ENCODE measurements at regions not wholly inside any gene's neighbourhood (a gene's known extent, or its start where the extent isn't known, plus 50 kb on each side); places are given as distances from the start of the nearest gene placed in this dataset.

DNA sequence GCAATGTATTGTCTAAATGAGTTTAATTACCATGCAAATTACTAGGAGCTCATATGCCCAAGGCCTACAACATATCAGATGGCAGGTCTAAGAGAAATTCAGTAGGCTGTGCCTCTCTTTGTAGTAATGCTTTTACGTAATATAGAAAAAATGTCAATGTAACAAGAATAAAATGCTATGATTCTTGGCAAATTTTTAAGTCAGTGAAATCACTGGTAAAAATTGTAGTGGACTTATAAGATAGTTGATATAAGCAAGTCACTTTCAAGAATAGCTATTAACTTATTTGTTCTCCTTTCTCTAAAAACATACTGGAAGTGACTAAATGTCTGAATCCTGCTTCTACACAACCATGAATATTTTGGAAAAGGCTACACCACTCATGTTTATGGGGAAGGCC lies 707.8 kb downstream of the TUSC7 start:
- DNase-seq: no peak

DNA sequence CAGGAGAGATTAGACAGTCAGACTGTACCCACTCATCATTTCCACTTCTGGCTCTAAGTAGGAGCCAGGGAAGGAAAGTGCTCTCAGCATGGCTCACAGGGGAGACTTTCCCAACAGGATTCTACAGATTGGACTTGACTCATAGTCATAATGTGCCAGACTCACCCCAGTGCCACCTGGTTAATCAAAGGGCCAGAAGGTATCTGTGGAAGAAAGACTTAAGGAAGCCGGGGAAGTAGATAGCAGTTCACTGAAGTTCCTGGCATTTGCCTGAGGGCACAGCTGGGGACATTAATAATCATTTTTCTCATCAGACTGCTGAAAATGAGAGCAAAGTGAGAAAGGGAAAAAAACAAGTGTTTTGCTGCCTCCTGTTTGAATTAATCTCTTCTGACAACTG lies 717.5 kb downstream of the TUSC7 start:
- DNase-seq: no peak

DNA sequence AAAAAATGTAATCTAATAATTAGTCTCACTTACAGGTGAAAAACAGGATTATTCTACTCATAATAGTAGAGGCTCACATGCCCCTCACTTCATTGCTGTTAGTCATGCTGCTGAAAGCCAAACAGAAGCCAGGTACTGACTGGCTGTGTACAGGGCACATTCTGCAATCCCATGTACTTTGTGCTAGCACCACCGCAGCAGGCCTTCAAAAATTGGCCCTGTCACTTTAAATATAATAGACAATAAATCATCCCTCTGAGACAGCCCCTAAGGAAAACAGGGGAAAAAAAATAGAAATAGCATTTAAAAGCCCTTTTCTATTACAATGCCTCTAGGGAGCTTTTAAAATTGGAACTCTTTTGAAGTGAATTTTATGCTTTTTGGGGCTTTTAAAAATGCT lies 723.8 kb downstream of the TUSC7 start:
- no peak for DNase-seq

DNA sequence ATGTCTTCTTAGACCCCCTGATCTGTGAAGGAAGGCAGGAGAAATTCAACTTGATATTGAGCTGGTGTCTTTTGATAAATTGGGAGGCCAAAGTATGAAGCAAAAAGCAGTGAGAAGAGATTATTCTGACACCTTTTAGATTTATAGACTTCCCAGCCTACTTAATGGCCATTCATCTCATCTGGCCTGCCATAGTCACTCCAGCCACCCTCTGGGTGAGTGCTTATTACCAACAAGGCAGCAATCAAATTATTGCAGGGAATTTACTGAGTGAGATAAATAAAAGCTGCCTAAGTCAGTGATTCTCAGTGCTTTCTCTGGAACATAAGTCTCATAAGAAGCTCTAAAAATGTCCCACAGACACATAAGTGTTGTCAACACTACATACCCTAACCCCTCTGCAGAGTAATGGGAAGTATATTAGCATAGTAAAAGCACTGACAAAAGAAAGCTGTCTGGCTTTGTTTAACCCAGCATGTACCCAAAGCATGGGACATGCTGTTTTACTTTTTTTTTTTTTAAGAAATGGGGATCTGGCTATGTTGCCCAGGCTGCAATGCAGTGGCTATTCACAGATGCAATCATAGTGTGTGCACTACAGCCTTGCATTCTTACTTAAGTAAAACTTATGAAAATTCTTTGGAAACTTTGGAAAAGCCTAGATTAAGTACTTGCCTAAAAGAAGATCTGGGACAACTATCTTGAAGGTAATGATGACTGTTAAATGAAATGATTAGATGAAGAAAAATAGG lies 725.3 kb downstream of the TUSC7 start:
- DNase-seq: no peak

DNA sequence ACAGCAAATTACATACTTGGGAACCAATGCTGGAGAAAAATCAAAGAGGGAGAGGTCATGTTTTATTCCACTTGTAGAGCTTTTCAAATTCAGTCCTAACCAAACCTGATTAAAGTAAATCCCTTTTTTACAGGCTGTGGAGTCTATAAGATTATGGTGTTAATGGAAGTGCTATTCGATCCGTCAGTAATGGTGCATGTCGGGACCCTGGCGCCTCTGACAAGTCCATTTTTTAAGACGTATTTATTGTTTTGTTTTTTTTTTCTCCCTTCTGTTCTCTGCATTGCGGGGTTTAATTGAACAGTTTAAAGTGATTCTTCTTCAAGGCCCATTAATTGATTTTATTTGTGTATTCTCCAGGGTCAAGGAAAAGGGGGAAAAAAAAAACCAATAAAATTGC lies 725.9 kb downstream of the TUSC7 start:
- no peak for DNase-seq

DNA sequence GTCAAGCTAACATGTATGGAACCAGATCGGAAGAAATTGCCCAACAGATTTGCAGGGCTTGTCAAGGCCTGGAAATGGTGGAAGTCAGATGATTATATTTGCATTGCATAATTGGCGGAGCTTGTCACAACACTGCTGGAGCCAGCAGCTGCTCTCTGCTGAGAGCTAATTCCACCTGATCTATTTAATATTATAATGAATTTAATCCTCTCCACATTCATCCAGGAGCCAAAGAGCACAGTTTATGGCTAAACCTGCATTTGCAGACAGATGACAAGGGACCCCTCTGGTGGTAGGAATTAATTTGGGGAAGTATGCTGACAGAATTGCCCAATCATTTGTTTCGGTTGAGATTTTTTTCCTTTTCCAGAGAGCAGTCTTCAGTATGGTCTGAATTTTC lies 730.2 kb downstream of the TUSC7 start:
- DNase-seq: peak; percentile 99

DNA sequence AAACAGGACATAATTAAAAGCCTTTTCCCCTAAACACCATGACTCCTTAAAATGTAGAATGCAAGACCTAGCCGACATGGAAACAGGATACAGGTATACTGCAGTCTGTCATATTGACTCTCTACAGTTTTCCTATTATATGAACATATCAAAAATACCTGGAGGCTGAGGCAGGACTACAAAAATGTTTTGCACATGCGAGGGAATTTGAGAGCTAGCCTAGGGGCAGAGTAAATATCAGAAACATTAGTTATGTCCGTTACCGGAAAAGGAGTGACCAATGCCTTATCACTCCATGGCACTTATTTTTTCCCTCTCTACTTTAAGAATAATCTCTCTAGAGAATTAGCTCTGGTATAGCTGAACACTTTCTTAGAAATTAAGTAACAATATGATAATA lies 732.3 kb downstream of the TUSC7 start:
- DNase-seq: no peak

DNA sequence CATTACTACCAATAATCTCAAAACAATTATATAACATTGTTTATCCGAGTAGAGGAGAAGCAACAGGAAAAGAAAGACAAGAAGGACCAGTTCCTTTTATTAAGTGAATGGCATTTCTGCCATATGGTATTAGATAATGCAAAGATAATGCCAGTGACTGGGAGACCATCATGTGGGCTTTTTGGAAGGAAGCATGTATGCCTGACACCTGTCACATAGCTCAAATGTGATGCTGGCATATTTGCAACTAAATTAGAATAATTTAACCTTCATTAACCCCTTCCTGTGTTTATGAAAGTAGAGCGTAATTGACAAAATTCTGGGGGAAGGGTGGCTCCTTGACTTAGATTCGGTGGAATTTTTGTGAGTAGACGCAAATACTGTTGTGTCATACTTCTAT lies 733.0 kb downstream of the TUSC7 start:
- DNase-seq: no peak

DNA sequence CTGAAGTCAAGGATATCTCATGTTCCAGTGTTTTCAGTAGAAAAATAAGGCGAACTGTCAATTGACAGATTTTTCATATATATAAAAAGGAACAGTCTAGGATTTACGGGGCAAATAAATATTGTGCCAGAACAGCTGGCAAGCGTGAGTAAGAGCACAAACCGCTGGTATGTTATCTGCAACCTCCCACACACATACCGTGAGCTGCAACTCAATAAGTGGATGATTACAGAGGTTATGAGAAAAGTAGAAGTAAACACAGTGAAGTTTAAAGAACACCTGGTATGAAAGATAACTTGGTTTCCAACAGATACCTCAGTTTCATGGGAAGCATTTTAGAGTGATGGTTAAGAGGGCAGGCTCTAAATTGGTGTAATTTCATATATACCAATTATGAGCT lies 733.4 kb downstream of the TUSC7 start:
- no peak for DNase-seq

DNA sequence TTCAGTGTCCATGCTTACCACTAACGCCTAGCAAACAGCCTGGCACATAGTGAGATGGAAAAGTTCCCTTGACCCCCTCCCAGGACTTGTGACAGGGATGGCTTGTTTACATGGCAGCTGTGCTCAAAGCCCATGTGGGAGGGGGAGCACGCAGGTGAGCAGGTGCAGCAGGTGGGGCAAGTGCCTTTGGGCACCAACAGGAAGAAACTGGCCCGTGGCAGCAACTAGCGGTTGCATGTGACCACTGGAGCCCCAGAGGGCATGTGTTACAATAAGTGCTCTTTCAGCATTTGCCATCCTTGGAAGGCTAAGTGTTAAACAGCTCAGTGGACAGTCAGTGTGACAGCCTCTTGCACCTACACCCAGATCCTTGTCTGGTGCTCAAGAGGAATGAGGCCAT lies 734.6 kb downstream of the TUSC7 start:
- no peak for DNase-seq

DNA sequence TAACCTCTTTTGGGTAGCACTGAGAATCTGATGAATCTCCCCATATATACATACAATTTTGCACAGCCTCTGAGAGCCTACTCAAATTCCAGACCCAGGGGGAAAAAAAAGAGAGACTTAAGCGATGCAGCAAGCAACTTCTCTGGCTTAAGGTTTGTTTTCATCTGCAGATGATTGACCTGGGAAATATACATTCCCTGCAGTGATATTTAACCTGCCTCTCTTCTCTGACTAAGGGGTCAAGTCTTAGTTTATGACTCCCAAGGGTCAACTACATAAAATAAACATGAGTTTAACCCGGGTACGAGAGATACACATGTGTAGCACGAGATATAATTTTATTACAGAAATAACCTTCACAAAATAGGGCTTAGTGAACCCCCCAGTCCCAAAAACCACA lies 737.8 kb downstream of the TUSC7 start:
- no peak for DNase-seq

DNA sequence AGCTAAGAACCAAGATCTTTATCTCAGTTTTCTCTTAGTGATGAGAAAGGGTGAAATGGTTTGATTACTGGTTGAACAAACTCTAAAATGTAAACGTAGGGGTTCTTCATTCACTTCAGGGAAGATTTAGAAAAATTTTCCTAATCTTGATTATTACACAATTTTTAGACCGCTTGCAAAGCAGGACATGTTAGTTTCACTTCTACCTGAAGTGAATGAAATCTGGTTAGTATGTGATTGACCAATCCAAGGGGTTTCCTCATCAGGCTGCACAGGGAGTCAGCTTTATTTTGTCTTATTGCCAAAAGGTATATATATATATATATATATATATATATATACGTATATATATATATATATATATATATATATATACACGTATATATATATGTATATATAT lies 740.4 kb downstream of the TUSC7 start:
- no peak for DNase-seq

DNA sequence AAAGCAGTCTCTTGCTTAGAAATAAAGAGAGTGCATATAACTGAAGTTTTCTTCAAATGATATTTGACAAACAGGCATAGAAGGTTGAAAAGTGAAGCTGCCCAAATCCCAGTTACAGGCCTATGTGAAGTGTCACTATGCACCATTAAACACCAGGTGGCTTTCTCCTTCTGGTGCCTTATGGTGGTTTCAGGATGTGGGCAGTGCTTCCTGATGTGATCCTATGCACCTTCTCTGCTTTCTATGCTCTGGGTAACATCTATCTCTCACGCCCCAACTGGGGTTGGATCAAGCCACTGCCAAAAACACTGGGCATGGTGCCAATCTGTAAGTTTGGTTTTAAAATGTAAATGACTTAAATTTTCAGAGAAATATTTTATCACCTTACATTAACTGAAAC lies 744.7 kb downstream of the TUSC7 start:
- DNase-seq: no peak

DNA sequence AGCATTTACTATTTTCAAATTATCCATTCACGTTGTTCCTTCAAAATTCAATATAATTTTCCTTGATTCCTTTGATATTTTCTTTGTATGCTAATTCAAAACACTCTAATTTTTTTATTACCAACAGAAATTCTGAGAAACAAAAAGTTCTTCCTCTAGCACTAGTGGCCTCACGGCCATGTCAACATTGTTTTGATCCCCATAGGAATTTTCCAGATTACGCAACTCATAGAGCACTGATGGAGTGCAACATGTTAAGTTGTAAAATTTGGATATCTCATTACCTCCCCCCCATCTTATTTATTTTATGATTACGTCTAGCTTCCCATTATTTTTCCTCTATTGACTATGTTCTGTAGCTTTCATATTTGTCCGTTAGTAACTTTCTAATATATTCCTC lies 745.3 kb downstream of the TUSC7 start:
- DNase-seq: no peak

DNA sequence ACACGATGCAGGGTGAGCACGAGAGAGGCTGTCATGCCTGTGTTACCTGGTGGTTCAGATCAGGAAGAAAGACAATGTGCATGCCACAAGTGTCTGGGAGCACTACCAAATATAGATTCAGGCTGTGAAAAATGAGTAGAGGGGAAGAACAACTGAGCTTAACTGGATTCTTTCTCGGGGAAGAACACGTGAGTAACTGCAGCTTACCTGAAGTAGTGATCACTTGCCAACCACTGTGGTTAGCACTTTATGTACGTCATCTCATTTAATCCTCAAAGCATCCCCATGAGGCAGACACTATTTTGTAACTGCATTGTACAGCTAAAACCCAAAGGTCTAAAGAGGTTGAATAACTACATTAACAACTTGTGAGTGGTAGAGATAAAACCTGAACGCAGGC lies 746.2 kb downstream of the TUSC7 start:
- no peak for DNase-seq

DNA sequence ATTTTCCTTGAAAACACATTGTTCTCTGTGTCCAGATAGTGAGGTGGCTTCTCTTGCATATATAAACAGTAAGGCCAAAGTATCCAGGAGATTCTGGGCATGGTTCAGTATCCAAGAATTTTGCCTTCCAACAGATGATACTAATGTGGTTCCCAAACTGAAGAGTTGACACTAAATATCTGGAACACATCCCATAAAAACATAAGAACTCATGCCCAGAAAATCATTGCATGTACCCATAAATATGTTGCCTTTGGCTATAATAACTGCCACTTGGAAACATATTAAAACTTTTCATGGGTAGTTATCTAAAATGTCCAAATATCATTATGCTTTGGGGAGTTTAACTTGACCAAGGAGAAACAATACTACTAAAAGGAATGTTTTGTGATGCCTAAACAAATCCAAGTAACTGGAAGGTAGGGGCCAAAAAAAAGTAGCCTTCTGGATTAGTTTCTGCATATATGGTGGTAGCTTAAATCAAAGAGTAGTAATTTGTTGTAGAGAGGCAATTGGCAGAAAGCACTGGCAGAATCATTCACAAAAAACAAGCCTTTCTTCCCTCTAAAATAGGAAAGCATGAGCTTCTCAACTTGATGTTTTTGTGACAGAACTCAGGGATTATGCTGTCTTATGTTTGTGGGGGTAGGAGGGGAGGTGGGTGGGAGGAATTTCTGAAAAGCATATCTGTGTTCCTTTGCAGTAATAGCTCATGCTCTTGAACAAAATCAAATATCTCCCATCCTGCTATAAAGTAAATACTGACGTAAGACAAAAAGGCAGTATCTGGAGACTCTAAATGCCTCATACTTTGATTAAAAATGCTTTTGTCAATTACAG lies 753.9 kb downstream of the TUSC7 start:
- DNase-seq: no peak

DNA sequence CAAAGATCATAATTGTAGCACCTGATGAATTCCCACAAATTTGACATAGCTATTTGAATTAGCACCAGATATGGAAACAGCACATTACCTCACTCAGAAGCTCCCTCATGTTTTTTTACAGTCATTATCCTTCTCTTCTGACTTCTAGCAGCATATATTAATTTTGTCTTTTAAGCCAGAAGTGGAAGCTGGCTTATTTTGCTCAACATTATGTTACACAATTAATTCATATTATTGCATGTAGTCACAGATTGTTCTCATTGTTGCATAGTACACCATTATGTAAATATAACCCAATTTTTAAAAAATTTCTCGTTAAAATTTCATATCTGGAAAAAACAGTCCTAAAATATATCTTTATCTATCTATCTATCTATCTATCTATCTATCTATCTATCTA lies 762.3 kb downstream of the TUSC7 start:
- no peak for DNase-seq

DNA sequence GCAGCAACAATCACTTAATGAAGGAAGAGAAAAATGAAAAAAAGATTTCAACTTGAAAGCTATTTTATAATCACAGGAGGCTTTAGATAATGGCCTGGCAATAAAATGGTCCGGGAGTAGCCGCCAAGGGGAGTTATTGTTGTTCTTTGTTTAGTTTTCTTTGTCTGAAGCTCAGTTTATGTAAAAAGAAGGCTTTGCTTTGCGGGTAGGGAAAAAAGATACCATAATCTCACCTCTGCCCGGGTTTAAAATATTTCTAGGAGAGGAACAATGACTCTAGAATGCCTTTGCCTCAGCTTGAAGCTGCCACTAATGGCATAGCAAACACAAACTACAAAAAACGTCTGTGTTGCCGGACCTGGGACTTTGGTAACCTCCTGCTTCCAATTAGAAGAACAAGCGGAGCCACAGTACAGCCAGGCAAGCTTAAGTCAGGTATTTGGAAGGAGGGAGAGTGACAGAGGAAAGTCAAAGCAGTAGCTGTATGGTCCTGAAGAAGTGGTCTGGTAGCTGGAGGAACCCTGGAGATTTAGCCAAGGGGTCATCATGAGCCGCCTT lies 764.5 kb downstream of the TUSC7 start:
- DNase-seq: no peak

DNA sequence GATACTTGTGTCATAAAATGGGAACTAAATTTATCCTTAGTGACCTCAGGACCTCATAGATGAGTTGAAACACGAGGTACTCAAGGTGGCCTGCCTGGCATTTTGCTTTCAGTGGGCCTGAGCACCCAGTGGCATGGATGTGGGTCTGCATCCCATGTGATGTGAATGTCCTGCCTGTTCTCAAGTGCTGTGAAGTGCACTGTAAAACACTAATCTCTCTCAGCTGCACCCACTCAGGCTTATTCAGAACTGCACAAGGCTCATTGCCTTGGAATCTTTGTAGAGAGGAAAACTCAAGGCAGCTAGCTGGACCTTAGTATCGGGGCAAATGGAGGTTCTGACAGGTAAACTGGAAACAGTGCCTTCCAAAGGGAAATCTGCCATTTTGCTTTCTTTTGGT lies 767.0 kb downstream of the TUSC7 start:
- DNase-seq: no peak

DNA sequence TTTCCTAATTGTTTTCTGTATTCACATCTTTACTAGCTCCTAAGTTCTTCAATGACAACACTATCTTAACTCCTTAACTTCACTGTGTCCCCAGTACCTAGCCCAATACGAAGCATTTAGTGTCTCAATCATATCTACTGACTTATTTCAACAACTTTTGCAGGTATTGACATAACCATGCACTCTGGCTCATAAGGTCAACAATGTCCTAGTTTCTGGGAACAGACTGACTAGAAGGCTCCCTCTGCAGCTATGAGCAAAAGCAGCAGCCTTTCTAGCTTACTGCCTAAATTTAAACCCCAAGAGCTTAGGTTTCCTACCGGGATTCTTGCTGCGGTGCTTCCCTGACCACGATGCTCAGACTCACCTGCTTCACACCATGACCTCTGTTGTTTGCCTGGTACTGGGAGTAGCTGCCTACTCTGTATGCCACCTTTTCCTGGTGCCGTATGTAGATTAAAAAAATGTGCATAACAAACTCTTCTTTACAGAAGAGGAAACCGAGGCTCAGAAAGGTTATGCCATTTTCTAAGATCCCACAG lies 767.7 kb downstream of the TUSC7 start:
- no peak for DNase-seq

DNA sequence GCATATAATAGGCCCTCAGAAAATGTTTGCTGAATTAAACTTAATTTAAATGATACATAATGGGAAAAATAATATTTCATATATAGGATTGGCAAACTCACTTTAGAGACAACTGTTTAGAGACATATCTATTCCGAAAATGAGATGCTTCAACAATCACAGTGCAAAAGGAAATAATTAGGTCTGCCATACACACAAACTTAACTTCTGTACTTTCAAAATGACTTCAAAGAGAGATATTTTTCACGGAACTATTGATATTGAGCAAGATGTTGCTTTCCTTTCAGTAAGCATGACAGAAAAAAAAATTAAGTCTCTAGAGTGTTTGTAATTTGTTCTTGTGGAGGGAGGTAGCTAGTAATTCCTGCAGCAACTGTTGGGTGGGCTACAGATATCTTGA lies 769.5 kb downstream of the TUSC7 start:
- DNase-seq: no peak

DNA sequence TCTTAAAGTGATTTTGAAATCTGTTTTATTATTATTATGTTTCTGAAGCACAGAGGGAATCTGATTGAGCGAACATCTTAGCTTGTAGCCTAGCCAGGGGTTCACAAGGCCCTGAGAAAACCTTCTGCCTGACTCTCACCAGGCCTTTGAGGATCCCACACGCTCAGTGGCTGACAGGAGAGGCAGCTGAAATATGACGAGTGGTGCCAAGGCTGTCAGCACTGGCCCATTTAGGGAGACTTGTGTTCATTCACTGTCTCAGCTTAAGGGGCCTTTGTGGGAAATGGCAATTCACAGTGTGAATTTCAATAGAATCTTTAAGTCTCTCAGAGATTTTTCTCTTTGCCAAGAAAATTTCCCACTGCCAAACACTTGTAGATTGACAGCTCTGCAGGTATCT lies 770.9 kb downstream of the TUSC7 start:
- no peak for DNase-seq

DNA sequence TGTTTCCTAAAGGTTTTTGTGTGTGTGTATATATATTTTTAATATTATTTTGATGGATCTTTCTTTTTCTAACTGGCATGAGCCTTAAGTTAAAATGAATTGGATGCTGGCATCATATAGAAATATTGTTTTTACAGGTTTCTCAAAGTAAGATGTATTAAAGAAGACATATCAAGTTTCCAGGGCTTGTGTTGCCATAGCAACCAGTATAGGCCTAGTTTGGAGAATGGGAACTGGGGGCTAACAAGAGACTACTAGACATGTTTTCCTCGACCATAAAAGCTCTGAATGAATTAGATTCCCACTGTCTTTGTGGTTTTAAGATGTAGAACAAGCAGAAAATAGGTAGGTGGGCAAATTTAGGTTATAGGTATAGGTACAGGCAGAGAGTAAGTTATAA lies 771.4 kb downstream of the TUSC7 start:
- no peak for DNase-seq

DNA sequence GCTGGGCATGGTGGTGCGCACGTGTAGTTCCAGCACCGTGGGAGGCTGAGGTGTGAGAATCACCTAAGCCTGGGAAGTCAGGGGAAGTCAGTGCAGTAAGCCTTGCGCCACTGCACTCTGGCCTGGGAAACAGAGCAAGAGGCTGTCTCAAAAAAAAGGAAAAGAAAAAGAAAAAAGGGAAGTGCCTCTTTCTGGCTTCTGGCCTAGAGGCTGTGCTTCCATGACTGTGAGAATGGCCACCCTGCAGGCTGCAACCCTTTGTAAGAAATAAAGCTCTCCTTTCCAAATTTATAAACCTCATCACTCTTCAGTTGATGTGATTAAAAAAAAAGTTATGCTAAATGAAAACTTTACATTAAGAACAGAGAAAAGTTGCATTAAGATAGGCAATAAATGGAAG lies 774.3 kb downstream of the TUSC7 start:
- no peak for DNase-seq

Data from NCI-H1436 treated with DMSO at 0.1 percent for 48 hours (cell line).